ENCODE measurements at regions not wholly inside any gene's neighbourhood (a gene's known extent, or its start where the extent isn't known, plus 50 kb on each side); places are given as distances from the start of the nearest gene placed in this dataset.

DNA sequence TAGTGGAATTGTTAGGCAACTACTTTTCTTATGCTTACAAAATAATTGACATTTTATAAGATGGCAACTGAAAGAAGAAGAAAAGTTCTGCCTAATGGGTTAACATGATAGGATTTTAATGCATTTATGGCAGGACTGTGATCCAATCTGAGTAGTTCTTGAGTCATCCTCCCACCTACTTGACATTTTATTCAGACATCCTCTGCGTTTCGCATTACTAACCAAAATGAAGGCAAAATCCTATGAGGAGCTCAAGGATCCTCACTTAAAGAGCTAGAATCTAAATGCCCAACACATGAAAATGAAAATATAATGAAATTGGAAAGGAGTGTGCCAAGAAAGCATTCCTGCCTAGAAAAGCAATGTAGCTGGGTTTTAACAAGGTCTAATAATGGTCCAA is 581.1 kb upstream of the SEMA6D start:
- Histone ChIP-seq H3K4me1 (ENCODE audit: control insufficient read depth in 4 of 4, insufficient read depth in 4 of 4, low read length in 3 of 4) (no peaks in the 10 kb centered on the region), H3K27ac (ENCODE audit: low read depth in 1 of 2, low read length in 2 of 2) (no peak overlapping the region), H3K9me3 (ENCODE audit: control insufficient read depth in 4 of 4, low read length in 3 of 4) (no peaks in the 10 kb centered on the region), H3K9ac (ENCODE audit: low read depth in 1 of 2, low read length in 2 of 2) (no peak overlapping the region), H3K36me3 (ENCODE audit: control insufficient read depth in 4 of 4, insufficient read depth in 3 of 4, low read depth in 1 of 4, low read length in 3 of 4) (no peaks in the 10 kb centered on the region), H3K27me3 (ENCODE audit: control insufficient read depth in 4 of 4, insufficient read depth in 4 of 4, low read length in 3 of 4) (no peaks in the 10 kb centered on the region), H3K4me3 (ENCODE audit: low read depth in 1 of 3, low read length in 3 of 3) (no peak overlapping the region)
- WGBS = 90% methylated on average over 2 of the region's 2 CpGs
- DNase-seq (ENCODE audit: low spot score) = no peak
- no peak for TF ChIP-seq FOXA2 (IDR thresholded peaks at IDR 0.05)
- TF ChIP-seq RAD21 (IDR thresholded peaks at IDR 0.05) = no peak

GRCh38 chr15:47139965-47140364 is 577.3 kb upstream of the SEMA6D start:
- Histone ChIP-seq H3K27ac (ENCODE audit: low read depth in 1 of 2, low read length in 2 of 2) (no peak overlapping the region), H3K36me3 (ENCODE audit: control insufficient read depth in 4 of 4, insufficient read depth in 3 of 4, low read depth in 1 of 4, low read length in 3 of 4) (no peaks in the 10 kb centered on the region), H3K9me3 (ENCODE audit: control insufficient read depth in 4 of 4, low read length in 3 of 4) (peaks cover 0 to 5% (median 2%) of the 10 kb centered on the region in 4 donors), H3K9ac (ENCODE audit: low read depth in 1 of 2, low read length in 2 of 2) (no peak overlapping the region), H3K4me3 (ENCODE audit: low read depth in 1 of 3, low read length in 3 of 3) (no peak overlapping the region), H3K4me1 (ENCODE audit: control insufficient read depth in 4 of 4, insufficient read depth in 4 of 4, low read length in 3 of 4) (no peaks in the 10 kb centered on the region), H3K27me3 (ENCODE audit: control insufficient read depth in 4 of 4, insufficient read depth in 4 of 4, low read length in 3 of 4) (no peaks in the 10 kb centered on the region)
- no peak for DNase-seq (ENCODE audit: low spot score)
- TF ChIP-seq TAF1 (conservative IDR thresholded peaks at IDR 0.05) = no peak
- no peak for TF ChIP-seq GABPA (IDR thresholded peaks at IDR 0.05 in 1 of 2, conservative IDR thresholded peaks at IDR 0.05 in 1 of 2)
- TF ChIP-seq NR2F2 (IDR thresholded peaks at IDR 0.05) = no peak
- TF ChIP-seq, protein P1, sequence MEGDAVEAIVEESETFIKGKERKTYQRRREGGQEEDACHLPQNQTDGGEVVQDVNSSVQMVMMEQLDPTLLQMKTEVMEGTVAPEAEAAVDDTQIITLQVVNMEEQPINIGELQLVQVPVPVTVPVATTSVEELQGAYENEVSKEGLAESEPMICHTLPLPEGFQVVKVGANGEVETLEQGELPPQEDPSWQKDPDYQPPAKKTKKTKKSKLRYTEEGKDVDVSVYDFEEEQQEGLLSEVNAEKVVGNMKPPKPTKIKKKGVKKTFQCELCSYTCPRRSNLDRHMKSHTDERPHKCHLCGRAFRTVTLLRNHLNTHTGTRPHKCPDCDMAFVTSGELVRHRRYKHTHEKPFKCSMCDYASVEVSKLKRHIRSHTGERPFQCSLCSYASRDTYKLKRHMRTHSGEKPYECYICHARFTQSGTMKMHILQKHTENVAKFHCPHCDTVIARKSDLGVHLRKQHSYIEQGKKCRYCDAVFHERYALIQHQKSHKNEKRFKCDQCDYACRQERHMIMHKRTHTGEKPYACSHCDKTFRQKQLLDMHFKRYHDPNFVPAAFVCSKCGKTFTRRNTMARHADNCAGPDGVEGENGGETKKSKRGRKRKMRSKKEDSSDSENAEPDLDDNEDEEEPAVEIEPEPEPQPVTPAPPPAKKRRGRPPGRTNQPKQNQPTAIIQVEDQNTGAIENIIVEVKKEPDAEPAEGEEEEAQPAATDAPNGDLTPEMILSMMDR (IDR thresholded peaks at IDR 0.05; ENCODE audit: low read depth, low read length, missing input control) = no peak
- TF ChIP-seq FOXA1 (IDR thresholded peaks at IDR 0.05) = no peak
- TF ChIP-seq REST (IDR thresholded peaks at IDR 0.05) = no peak
- no peak for TF ChIP-seq HNF4G (IDR thresholded peaks at IDR 0.05)
- TF ChIP-seq HNF4A (conservative IDR thresholded peaks at IDR 0.05) = no peak
- 90% methylated on average over 2 of the region's 2 CpGs for WGBS

GRCh38 chr15:47157827-47158226 is 559.5 kb upstream of the SEMA6D start:
- TF ChIP-seq RXRA (IDR thresholded peaks at IDR 0.05) (peak in 1 of 2 donors; percentile 16), NR2F2 (IDR thresholded peaks at IDR 0.05) (no peak), HNF4A (conservative IDR thresholded peaks at IDR 0.05) (peak in 1 of 2 donors; percentile 6)
- H3K27ac ChIP-seq (ENCODE audit: low read depth in 1 of 2, low read length in 2 of 2) = no peak overlapping the region
- H3K36me3 ChIP-seq (ENCODE audit: control insufficient read depth in 4 of 4, insufficient read depth in 3 of 4, low read depth in 1 of 4, low read length in 3 of 4) = no peaks in the 10 kb centered on the region
- H3K9me3 ChIP-seq (ENCODE audit: control insufficient read depth in 4 of 4, low read length in 3 of 4) = no peaks in the 10 kb centered on the region
- H3K9ac ChIP-seq (ENCODE audit: low read depth in 1 of 2, low read length in 2 of 2) = no peak overlapping the region
- WGBS = 30% methylated on average over 4 of the region's 4 CpGs
- no peaks in the 10 kb centered on the region for H3K27me3 ChIP-seq (ENCODE audit: control insufficient read depth in 4 of 4, insufficient read depth in 4 of 4, low read length in 3 of 4)
- no peak for DNase-seq (ENCODE audit: low spot score)
- no peak overlapping the region for H3K4me3 ChIP-seq (ENCODE audit: low read depth in 1 of 3, low read length in 3 of 3)
- H3K4me1 ChIP-seq (ENCODE audit: control insufficient read depth in 4 of 4, insufficient read depth in 4 of 4, low read length in 3 of 4) = peaks cover 0 to 10% (median 7%) of the 10 kb centered on the region in 4 donors
